ENCODE measurements at regions not wholly inside any gene's neighbourhood (a gene's known extent, or its start where the extent isn't known, plus 50 kb on each side); places are given as distances from the start of the nearest gene placed in this dataset.
"Not testable (repeated sequence)": the region's sequence is repeated elsewhere in the genome, so short reads cannot be mapped to it uniquely, and the experiment has no call there.

DNA sequence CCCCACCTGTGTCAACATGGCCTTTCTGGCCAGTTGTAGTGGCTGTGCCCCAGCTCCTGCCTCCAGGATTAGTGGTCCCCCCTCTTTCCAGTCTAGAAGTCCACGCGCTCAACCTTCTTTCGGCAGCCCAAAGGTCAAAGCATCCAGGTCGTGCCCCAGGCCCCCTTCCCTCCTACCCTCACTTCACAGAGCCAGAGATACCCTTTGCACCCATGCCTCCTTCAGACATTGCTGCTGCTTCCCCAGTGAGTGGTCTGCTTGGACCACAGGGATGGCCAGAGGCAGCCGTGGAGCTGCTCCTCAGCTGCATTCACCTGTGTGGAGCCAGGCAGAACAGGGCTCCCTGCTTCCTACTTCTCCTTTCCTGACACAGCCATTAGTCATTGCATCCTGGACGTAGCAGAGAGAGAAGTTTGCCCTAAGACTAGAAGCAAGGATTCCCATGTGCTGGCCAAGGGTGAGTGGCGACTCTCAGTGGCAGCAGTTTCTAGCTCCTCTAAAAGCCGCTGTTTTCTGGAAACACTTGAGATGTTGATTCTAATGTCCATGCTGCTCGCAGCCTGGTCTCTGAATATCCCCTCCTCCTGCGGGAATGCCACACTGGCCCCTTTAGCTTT, 243.1 kb upstream of the SHH start:
- DNase-seq = no peak

DNA sequence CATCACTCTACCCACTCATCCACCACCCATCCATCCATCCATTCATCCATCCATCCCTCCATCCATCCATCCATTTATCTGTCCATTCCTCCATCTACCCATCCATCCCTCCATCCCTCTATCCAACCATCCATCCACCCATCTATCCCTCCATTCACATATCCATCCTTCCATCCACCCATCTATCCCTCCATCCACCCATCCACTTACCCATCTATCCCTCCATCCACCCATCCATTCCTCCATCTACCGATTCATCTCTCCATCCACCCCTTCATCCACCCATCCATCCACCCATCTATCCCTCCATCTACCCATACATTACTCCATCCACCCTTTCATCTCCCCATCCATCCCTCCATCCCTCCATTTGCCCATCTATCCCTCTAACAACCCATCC, 239.6 kb upstream of the SHH start:
- no peak for DNase-seq

DNA sequence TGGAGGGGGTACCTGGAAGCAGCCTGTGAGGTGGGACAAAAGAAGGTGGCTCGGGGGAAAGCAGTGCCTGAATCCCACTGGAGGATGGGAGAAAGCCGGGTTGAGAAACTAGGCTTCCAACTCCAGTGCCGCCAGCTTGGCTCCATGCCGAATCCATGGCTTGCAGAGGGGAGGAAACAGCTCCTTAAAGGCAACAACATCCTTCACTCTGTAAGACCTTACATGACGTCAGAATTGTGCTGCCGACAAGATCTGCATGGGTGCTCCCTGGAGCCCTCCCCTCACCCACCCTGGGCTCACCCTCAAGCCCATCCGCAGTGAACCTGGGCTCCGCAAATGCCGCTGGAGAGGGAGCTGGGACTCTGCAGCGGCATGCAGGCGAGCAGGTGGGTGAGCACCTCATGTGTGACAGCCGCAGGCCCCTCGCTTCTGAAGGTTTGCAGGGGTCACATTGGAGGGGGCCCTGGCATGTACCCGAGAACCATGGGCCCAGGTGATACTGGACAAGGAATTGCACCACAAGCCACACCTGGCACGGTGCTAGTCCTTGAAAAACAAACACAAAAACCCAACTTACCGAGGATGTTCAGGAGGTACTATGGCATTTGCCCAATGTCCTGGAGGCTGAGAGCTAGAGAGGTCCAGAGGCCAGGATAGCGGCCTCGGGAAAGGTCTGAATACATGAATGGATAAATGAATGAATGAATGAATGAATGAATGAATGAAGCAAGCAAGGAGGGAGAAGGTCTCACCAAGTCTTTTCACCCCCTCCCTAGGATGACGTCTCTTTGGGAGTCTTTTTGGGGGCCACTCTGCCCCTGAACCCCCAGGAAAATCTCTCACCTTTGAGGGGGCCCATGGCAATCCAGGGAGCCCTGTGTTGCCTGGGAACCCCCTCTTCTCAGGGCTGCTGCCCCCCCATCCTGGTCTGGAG, 238.6 kb upstream of the SHH start:
- no peak for DNase-seq

DNA sequence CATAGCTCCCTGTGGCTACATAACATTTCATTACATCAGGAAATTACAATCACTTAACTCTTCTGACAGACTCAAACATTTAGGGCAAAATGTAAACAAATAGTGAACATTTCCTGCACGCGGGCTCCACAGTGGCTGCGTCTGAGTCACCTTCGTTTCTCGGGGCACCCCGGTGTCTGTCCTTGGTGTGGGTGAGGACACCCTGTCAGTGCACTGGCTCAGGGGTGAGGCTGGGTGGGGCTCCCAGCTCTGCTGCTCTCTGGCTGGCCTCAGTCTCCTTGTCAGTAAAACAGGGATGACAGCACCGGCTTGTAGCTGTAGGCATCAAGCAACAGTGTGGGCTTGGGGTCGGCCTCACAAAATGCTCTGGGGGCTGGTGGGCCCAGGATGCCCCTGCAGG, 237.1 kb upstream of the SHH start:
- DNase-seq = no peak

DNA sequence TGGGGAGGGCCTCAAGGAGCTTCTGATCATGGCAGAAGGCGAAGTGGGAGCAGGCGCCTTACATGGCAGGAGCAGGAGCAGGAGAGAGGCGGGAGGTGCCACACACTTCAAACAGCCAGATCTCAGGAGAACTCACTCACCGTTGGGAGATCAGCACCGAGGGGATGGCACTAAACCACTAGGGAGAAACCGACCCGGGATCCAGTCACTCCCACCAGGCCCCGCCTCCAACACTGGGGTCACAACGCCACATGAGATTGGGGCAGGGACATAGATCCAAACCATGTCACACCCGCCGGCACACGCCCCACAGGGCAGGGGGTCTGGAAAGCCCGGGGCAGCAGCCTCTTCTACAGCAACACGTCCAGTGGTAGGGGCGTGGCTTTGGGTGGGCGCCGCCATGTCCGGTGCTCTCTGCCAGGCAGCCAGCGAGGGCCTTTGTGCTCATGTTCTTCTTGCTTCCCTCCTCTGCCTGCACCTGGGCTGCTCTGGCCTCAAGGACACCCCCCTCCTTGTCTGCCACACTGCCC, 233.8 kb upstream of the SHH start:
- DNase-seq = no peak

DNA sequence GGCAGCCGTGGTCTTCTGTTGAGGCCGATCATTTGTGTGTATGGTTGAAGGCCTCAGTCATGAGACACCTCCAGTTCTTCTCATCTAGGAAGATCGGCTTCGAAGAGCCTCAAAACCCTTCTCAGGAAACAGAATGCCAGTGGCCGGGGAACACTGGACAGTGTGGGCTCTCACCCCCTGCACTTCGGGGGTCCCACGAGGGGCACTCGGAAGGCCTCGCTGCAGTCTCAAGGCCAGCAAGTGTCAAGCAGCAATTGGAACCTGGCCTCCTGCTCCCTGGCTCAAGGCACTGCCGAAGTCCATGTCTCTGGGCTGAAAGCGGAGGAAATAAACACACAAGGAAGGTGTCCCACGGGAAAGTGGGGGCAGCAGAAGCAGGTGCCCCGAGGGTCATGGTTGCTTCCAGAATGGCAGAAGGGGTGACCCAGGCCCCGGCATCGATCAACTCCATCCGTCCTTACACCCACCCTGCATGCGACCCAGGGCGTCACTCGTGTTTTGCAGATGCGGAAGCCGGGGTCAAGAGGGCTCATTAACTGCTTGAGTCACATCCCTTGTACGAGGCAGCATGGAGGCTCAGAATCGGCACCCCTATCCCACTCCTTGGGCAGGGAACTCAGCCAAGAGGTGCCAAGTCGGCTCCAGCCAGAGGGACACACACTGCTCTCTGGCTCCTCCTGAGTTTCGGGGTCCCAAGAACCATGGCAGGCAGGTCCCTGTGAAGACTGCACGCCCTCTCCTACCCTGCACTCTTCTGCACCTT, 231.3 kb upstream of the SHH start:
- no peak for DNase-seq

DNA sequence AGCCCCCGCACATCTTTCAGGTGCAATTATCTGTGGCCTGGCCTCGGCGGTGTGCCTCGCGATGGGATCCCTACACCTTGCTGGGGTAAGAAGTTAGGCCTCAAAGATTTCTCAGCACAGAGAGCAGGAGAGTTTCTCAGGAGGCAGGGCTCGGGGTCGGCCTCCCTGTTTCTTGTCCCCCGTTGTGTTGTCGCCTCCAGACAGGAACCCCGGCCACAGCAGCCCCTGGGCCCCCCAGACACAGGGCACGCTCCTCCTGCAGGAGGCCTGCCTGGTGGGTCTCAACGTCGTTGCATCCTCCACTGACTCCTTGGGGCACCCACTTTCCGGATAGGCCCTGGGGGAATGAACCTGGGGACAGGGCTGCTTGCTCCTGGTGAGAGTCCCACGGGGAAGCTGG, 229.1 kb upstream of the SHH start:
- DNase-seq = no peak

DNA sequence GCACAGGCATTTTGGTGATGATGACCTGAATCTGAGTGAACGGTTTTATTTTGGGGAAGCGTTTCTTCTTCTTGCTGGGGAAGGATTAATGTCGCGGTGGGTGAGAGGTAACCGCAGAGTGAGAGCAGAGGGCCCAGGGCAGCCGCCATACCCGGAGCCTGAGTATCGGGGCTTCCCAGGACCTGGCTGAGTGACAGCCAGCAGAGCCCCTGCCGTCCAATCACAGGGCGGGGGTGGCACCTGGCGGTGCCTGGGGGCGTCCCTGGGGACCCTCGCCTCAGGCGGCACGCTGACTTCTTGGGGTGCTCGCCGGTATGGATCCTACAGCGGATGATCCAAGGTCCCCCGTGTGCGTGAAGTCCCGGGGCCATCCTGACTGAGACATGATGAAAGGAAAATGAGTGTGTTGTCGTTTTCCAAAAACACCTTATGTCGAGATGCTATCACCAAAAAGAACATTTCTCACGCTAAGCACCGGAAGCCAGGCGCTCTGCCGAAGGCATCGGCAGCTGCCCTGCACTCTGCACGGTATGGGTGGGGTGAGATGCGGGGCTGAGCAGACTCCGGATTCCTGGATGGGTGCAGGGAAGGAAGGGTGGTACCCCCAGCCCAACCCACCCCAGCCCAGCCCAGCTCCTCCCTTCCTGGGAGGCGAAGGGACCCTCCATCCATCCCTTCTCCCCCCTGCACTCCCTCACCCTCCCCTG, 227.9 kb upstream of the SHH start:
- no peak for DNase-seq

DNA sequence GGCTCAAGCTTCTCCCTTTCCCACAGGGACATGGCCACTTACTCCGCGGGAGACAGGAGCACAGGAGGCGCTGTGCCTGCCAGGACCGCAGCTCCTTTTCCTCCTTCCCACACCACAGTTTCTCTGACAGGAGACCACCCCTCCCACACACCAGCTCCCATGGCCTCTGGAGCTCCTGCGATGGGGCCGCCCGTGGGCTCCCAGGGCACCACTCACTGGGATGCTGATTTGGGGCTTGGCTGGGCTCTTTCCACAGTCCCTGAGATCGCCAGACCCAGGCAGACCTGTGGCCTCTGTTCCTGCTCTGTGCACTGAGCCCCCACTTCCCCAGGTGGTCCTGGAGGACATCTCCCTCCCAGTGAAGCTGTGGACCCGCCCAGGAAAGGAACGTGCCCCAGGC, 226.9 kb upstream of the SHH start:
- no peak for DNase-seq

DNA sequence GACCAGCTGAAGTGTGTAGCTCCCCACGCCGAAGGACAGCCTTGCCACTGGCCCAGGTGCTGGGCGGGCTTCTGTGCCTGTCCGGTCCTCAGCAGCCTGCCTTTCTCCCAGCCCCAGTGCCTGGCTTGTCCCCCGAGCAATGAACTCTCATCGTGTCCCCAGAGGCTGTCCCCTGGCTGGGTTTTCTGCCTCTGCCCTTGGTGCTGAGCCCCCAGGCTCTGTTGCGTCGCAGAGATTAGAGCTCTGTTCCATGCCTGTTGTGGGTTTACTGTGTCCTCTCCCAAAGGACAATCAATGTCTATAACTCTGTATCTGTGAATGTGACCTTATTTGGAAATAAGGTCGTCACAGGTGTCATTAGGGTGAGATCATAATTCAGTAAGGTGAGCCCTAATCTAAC, 226.1 kb upstream of the SHH start:
- no peak for DNase-seq

DNA sequence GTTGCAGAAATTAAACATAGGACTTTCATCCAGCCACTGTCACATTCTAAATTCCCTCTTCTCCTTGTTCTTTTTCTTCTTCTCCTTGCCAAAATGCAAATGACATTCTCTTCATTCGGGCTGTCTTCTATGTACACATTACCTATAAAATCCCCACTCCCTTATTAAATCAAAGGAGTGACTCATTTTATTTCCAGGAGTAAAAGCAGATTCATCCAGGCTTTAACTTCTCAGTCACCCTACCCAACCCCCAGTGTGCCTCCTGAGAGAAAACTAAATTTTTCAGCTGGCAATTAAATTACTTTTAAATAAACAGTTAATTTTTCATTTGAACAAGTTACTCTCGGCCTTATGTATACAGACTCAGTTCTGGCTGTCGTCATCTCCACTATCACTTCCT, 223.9 kb upstream of the SHH start:
- DNase-seq = no peak

DNA sequence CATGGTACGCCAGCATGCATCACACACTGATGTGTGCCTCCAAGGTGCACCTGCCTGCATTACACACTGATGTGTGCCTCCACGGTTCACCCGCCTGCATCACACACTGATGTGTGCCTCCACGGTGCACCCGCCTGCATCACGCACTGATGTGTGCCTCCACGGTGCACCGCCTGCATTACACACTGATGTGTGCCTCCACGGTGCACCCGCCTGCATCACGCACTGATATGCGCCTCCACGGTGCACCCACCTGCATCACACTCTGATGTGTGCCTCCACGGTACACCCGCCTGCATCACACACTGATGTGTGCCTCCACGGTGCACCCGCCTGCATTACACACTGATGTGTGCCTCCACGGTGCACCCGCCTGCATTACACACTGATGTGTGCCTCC, 223.1 kb upstream of the SHH start:
- not testable (repeated sequence) for DNase-seq

DNA sequence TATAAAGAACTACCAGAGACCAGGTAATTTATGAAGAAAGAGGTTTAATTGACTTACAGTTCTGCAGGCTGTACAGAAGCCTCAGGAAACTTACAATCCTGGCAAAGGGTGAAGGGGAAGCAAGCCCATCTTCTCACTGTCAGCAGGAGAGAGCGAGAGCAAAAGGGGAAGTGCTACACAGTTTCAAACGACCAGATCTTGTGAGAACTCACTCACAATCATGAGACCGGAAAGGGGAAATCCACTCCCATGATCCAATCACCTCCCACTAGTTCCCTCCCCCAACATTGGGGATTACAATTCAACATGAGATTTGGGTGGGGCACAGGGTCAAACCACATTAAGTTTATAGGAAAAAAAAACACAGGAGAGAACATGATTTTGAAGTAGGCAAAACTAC, 222.1 kb upstream of the SHH start:
- no peak for DNase-seq

DNA sequence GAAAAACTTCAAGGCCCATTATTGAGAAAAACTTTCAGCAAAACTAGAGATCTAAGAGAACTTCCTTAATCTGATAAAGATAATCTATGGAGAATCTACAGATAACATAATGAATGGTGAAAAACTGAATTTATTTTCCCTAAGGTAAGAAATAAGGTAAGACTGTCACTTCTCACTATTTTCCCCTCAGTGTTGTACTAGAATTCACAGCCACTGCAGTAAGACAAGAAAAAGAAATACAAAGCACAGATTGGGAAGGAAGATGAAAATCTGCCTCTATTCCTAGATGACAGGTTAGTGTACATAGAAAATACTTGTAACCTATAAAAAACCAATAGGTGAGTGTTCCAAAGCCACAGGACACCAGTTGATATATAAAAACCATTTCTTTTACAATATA, 220.7 kb upstream of the SHH start:
- DNase-seq = no peak

DNA sequence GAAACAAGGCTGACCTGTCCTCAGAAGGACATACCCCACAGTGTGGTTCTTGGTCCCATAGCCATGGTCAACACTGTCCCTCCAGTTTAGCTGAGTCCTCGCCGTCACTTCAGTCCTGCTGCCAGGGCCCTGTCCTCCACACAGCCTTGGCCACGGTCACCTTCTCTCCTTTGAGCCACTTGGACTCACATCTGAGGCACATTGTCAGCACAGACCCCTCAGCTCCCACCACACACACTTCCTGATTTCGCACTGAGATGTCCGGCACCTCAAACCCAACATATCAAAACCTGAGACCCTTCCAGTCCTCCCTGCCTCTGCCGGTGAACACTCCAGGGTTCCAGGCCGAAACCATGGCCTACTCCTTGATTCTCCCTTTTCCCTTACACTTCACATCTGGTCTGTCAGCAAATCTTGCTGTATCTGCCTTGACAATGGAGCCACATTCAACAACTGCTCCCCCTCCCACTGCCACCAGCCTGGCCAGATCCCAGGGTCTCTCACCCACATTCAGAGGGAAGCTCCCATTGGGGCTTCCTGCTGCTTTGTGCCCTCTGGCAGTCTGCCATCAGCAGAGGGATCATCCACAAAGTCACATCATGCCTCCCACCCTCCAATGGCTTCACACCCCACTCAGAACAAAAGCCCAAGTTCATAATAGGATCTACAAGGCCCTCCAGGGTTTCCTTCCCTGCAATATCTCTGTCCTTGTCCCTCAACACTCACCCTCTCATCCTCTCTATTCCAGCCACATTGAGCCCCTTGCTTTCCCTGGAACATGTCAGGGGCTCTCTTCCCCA, 219.6 kb upstream of the SHH start:
- no peak for DNase-seq

DNA sequence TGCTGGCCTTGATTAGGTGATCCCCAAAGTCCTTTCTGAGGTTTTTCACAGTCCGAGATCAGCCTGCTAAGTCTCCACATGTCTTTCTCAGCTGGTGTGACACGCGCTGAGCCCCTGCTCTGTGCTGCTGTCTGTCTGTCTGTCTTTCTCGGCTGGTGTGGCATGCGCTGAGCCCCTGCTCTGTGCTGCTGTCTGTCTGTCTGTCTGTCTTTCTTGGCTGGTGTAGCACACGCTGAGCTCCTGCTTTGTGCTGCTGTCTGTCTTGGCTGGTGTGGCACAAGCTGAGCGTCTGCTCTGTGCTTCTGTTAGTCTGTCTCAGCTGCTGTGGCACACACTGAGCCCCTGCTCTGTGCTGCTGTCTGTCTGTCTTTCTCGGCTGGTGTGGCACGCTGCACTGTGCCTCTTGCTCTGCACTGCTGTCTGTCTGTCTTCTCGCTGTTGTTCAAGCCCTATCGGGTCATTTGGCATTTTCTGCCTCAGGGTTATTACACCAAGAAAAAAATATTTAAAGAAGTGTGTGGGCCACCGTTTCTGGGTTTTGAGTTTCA, 217.3 kb upstream of the SHH start:
- DNase-seq = no peak

DNA sequence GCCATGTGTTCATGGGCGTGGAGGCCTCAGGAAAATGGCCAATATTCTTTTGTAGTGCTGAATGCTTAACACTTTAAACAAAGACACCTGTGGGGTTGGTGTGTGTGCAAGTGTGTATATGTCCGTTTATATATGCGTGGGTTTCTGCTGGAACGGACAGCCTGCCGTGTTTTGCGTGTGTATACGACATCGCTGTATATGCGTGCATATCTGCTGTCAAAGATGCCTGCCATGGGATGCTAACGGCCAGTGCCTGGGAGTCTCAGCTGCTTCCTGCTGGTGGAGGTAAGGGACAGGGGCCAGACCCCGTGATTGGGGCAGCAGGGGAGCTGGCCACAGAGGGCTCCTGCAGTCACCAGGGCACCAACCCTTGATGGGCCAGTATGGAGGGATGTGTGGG, 216.3 kb upstream of the SHH start:
- DNase-seq = no peak

DNA sequence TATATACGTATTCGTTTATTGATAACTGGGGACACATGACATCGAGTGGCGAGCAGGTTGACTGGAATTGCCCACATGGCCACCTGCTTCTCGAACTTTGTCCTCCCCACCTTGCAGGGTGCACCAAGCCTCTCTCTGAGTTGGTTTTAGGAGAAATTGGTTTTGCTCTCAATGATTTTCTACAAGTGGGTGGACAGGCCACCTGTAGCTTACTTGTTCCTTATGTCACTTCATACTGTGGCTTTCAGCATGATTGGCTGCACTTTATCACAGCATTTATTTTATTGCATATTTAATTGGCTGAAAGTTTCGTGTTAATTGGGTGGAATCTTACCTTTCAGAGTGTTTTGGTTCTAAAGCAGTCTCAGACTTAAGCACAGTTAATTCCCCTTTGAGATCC, 215.6 kb upstream of the SHH start:
- no peak for DNase-seq

DNA sequence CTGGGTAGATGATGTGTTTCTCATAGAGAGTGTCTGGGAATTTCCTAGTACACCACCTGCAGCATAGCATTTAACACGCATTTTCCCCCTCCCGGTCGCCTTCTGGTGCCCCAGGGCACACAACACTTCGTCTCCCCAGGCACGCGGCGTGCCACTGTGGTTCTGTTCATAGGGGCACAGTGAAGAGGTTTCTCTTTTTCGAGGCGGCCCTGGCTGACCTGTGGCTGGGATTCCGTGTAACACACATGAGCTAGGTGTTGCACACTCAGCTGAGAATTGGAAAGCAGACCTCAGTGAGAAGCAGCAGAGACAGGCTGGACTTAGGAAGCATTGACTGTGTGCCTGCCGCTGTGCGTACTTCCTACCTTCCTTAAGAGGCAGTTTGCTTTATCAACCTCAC, 214.3 kb upstream of the SHH start:
- no peak for DNase-seq

DNA sequence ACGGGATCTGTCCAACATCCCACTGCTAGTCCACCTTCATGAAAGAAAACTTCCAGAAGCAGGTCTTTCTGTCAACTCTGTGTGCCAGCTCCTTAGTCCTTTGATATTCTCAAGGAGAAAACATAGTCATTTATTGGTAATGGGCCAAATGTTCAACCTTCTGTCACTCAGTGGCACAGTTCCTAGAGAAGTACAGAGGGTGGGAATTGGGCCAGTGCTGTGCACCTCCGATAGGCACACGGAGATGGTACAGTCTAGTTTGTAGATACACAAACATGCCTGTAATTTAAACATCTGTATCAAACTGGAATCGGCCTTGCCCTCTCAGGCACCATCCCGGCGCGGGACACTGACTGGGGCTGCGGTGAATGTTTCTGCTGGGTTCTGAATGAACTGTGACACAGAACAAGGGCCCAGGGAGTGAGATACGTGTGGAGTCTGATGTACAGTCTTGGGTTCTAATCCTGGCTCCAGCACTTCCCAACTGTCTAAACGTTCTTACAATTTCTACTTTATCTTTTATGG, 213.9 kb upstream of the SHH start:
- DNase-seq = no peak

DNA sequence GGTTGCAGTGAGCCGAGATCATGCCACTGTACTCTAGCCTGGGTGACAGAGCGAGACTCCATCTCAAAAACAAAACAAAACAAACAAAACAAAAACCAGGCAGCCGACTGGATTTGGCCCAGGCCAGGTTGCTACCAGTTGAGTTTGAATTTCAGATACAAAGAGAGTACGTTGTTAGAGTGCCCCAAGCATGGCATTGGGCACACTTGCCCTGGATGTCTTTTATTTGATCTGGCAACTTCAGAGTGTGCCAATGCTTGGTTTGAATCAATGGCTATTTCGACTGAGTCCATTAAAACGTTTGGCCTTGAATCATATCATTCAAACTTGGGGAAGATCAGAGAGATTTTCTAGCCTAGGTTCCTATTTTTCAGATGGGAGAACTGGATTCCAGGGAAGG, 213.4 kb upstream of the SHH start:
- no peak for DNase-seq

DNA sequence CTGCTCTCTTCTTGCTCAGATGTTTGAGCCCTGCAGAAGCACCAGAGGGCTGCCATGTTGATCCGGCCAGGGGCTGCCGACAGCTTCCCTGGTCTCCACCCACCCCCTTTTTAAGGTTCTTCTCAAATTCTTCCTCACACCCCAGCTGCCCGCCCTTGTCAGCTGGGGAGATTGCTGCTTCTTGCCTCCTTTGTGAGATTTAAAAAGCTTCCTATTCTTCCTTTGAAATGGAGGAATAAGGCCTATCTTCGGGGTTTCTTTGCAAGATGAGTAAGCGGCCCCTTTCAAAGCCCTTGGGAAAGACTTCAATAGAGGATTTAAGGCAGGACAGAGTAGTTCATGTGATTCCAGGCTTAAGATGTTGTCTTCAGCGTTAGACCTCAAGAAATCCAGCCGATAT, 211.9 kb upstream of the SHH start:
- DNase-seq = no peak

Data from NCI-H1417 treated with DMSO at 0.1 percent for 48 hours (cell line).